RWPE2 (cell line): ENCODE measurements at regions not wholly inside any gene's neighbourhood (a gene's known extent, or its start where the extent isn't known, plus 50 kb on each side); places are given as distances from the start of the nearest gene placed in this dataset.

Experiments used
- ATAC-seq: fragments of 200-7000 bp; cut with Tn5 transposase; 3 replicates; pipeline ENCODE4 v1.9.1; 2021; ENCODE audit warnings: low read depth
- DNase-seq: peaks from one replicate; pipeline ENCODE4 v3.0.0-alpha.2; 2020; ENCODE audit warnings: low spot score
- H3K27ac ChIP-seq: fragments of 450-650 bp; 2 replicates; pipeline ENCODE4 v1.5.1; 2017; ENCODE audit warnings: mild to moderate bottlenecking; ENCODE audit not compliant: poor library complexity, severe bottlenecking
- H3K27me3 ChIP-seq: fragments of 250-450 bp; sonication (Bioruptor Pico); 2 replicates; pipeline ENCODE4 v1.5.1; 2021; ENCODE audit warnings: mild to moderate bottlenecking, moderate library complexity; ENCODE audit not compliant: insufficient read depth, poor library complexity, severe bottlenecking
- H3K36me3 ChIP-seq: fragments of 250-450 bp; sonication (Bioruptor Pico); 2 replicates; pipeline ENCODE4 v1.5.1; 2020; ENCODE audit warnings: low read depth, mild to moderate bottlenecking, moderate library complexity
- H3K4me1 ChIP-seq: fragments of 250-450 bp; sonication (Bioruptor Pico); 2 replicates; pipeline ENCODE4 v1.5.1; 2021; ENCODE audit warnings: mild to moderate bottlenecking, moderate library complexity; ENCODE audit not compliant: insufficient read depth, poor library complexity, severe bottlenecking
- H3K4me3 ChIP-seq: fragments of 250-450 bp; sonication (Bioruptor Pico); 2 replicates; pipeline ENCODE4 v1.5.1; 2021; ENCODE audit warnings: mild to moderate bottlenecking, moderate library complexity; ENCODE audit not compliant: severe bottlenecking
- H3K9me3 ChIP-seq: fragments of 250-450 bp; sonication (Bioruptor Pico); 2 replicates; pipeline ENCODE4 v1.5.1; 2021; ENCODE audit warnings: mild to moderate bottlenecking, moderate library complexity; ENCODE audit not compliant: severe bottlenecking
- TF ChIP-seq, protein P1 (sequence below): fragments of 450-650 bp; IDR thresholded peaks from one replicate; pipeline ENCODE4 v1.5.1; 2017; ENCODE audit warnings: mild to moderate bottlenecking, moderate library complexity; ENCODE audit not compliant: poor library complexity, severe bottlenecking

DNA sequence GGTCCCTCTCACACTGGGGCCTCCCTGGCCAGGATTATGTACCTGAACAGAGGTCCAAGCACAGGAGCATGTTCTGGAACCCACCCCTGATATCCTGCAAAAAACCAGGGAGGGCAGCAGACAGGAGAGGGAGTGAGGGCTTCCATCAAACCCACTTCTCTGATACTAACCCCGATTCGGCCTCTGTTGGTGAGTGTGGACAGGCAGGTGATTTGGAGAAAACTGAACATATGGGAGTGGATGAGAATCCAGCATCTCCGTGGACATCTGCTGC, 215.3 kb downstream of the MATN1 start:
- no peaks in the 10 kb centered on the region for H3K9me3 ChIP-seq
- no peaks in the 10 kb centered on the region for H3K36me3 ChIP-seq
- DNase-seq: no peak
- no peak for ATAC-seq
- no peak overlapping the region for H3K27ac ChIP-seq
- TF ChIP-seq, protein P1, sequence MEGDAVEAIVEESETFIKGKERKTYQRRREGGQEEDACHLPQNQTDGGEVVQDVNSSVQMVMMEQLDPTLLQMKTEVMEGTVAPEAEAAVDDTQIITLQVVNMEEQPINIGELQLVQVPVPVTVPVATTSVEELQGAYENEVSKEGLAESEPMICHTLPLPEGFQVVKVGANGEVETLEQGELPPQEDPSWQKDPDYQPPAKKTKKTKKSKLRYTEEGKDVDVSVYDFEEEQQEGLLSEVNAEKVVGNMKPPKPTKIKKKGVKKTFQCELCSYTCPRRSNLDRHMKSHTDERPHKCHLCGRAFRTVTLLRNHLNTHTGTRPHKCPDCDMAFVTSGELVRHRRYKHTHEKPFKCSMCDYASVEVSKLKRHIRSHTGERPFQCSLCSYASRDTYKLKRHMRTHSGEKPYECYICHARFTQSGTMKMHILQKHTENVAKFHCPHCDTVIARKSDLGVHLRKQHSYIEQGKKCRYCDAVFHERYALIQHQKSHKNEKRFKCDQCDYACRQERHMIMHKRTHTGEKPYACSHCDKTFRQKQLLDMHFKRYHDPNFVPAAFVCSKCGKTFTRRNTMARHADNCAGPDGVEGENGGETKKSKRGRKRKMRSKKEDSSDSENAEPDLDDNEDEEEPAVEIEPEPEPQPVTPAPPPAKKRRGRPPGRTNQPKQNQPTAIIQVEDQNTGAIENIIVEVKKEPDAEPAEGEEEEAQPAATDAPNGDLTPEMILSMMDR: no peak
- no peaks in the 10 kb centered on the region for H3K27me3 ChIP-seq
- H3K4me1 ChIP-seq: peaks cover 9% of the 10 kb centered on the region
- H3K4me3 ChIP-seq: no peak overlapping the region

DNA sequence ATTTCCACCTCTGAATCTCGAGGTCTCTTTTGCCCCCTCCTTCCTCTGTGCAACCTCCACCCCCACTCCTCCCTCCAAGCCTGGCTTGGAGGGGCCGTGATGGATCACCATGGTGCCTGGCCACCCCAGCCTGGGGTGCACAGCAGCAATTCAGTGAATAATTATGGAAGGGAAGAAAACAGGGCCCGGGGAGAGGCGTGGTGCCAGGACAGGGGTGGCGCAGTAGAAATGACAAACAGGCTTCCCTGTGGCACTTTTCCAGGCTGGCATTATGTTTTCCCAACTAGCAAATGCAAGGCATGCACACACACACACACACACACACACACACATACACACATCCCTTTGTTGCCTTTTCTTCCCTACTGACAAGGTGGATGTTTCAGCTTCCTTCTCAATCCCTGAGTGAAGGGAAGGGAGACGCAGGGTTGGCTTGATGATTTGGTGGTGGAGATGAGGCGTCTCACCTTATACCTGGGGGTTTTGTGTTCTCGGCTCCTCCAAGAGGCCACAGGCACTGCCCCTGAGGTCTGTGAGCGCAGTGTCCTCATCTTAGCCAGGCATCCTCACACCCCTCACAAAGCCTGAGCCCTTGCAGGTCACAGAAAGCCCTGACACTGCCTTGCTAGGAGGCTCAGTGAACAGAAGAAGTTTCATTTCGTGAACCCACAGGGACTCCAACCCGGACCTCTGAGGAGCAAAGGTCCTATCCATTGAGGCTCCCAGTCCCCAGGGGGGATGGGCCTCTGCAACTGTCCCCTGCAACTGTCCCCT, 215.8 kb downstream of the MATN1 start:
- no peak for DNase-seq
- peaks cover 9% of the 10 kb centered on the region for H3K4me1 ChIP-seq
- no peaks in the 10 kb centered on the region for H3K27me3 ChIP-seq
- ATAC-seq: no peak
- H3K9me3 ChIP-seq: no peaks in the 10 kb centered on the region
- no peak overlapping the region for H3K4me3 ChIP-seq
- TF ChIP-seq, protein P1: no peak
- no peaks in the 10 kb centered on the region for H3K36me3 ChIP-seq
- H3K27ac ChIP-seq: no peak overlapping the region

DNA sequence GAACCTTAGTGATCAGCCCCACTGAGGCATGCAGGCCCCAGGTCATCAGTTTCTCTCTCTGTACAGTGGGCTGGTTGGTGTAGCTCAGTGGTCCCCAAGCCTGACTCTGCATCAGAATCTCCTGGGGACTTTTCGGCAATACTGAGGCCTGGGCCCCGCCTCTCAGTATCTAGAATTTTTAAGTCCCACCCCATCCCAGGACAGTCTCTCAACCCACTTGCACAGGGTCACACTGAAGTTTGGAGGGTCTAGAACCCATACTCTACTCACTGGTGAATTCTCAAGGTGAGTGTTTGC, 216.4 kb downstream of the MATN1 start:
- no peak overlapping the region for H3K27ac ChIP-seq
- TF ChIP-seq, protein P1: no peak
- no peaks in the 10 kb centered on the region for H3K9me3 ChIP-seq
- H3K4me1 ChIP-seq: peaks cover 3% of the 10 kb centered on the region
- no peak for ATAC-seq
- H3K27me3 ChIP-seq: no peaks in the 10 kb centered on the region
- no peaks in the 10 kb centered on the region for H3K36me3 ChIP-seq
- H3K4me3 ChIP-seq: no peak overlapping the region
- DNase-seq: no peak

DNA sequence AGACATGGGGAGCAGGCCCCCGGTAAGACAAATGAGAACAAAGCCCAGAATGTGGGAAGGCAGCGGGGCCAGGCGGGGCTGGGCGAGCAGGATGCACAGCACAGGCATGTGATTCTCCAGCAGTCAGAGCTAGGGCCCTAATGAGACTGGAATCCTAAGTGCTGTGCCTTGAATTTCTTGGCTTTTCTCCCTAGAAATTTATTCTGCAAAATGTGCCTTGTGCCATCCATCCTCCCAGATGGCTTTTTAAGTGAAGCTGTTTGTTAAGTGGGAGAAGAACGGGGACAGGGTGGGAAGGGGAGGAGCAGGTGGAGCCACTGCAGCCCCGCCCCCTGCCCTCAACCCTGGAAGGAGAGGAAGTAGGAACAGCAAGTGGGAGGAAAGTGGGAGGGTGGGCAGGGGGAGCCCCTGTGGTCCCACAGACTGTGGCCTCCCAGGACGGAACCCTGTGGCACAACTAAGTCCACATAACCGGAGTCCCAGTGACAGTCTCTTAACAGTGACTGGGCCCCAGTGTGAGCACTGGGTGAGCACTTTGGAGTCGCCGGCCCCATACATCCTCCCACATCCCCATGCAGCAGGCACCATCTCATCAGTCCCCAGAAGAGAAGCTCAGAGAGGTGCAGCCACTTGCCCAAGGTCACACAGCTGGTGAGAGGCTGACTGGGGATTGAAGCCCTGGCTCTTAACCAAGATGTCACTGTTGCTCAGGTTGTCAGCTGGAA, 216.9 kb downstream of the MATN1 start:
- TF ChIP-seq, protein P1: no peak
- Histone ChIP-seq H3K27ac (no peak overlapping the region), H3K27me3 (no peaks in the 10 kb centered on the region), H3K4me3 (no peak overlapping the region), H3K36me3 (no peaks in the 10 kb centered on the region), H3K4me1 (no peaks in the 10 kb centered on the region), H3K9me3 (no peaks in the 10 kb centered on the region)
- no peak for DNase-seq
- ATAC-seq: no peak

DNA sequence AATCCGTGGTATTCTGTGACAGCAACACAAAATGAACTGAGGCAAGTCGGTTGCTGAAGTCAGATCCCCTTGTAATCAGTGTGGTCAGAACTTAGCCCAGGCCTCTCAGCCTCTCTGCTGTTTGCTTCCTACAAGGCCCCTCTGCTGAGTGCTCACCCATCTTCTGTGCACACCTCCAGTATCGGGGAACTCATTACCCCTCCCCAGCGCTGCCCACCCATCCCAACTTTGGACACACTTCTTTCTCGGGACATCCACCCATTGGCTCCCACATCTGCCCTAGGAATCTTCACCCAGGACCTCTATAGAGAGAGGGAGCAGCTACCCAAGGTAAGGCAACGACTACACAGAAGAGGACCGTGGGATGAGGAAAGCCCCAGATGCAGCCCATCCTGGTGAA, 217.5 kb downstream of the MATN1 start:
- DNase-seq: no peak
- Histone ChIP-seq H3K4me1 (no peaks in the 10 kb centered on the region), H3K27ac (no peak overlapping the region), H3K4me3 (no peak overlapping the region), H3K27me3 (no peaks in the 10 kb centered on the region), H3K9me3 (no peaks in the 10 kb centered on the region), H3K36me3 (no peaks in the 10 kb centered on the region)
- no peak for ATAC-seq
- TF ChIP-seq, protein P1: no peak
